GM15510 (cell line): ENCODE measurements at regions not wholly inside any gene's neighbourhood (a gene's known extent, or its start where the extent isn't known, plus 50 kb on each side); places are given as distances from the start of the nearest gene placed in this dataset.

ENCODE experiments used
- POLR2A ChIP-seq: IDR thresholded peaks from 3 replicates; pipeline ENCODE4 v1.6.1; 2011; ENCODE audit warnings: borderline replicate concordance; ENCODE audit not compliant: insufficient read length; ENCODE audit errors: extremely low read depth

- TF ChIP-seq POLR2A, result no peak
Observed at GRCh38 chr3:178010306-178010705, 525.9 kb upstream of the KCNMB2 start.

DNA sequence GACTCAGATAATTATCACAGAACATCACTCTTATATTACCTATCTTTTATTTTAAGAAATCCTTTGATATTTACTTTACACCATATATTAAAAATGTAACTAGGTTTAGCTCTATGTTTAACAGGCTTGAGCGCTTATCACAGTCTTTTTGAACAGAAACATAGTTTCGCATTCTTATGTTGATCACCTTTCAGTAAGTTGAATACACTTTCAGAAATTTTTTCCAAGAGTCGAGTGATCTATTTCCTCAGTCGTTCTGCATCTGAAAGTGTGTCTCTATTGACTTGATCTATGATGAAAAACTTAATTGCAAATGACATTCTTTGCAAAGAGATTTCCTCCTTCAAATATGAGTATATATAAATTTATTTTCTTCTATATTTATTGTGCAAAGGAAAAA lies 516.6 kb upstream of the KCNMB2 start:
- TF ChIP-seq POLR2A, result no peak

- no peak for TF ChIP-seq POLR2A
Observed at GRCh38 chr3:178022599-178022998, 513.6 kb upstream of the KCNMB2 start.

DNA sequence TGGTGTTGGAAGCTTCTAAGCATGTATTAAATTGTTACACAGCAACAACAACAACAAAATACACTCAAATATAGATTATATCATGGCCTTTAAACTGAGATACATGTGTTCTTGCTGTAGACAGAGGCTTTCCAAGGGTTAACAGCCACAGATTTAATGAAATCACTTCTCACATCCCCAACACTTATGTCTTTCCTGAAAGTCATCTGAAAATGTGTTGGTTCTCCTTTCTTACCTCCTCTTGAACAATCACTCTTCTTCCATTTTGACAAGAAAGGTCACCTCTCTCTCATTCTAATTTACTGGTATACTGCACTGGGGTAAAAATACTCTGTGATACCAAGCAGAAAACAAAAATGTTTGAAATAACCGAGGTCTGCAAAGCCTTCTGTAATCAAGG lies 507.3 kb upstream of the KCNMB2 start:
- TF ChIP-seq POLR2A, result no peak

GRCh38 chr3:178036451-178037144 lies 499.6 kb upstream of the KCNMB2 start:
- TF ChIP-seq POLR2A, result no peak

DNA sequence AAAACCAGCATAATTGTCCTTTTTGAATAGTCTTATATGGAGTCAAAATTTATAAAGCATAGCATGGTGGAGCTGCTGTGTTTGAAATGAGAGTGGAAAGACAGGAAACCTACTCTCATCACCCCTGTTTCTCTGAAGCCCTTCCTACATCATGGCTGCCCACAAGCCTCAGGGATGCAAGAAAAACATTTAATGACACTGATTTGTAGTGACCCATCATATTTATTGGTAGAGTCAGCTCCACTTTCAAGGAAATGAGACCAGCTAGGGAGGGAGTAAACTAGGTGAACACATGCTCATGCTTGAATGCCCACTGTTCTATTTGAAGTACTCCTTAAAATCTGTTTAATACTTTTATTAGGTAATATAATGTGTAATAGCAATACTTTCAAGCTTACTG lies 494.3 kb upstream of the KCNMB2 start:
- no peak for TF ChIP-seq POLR2A

GRCh38 chr3:178042376-178042775 lies 493.9 kb upstream of the KCNMB2 start:
- no peak for TF ChIP-seq POLR2A

DNA sequence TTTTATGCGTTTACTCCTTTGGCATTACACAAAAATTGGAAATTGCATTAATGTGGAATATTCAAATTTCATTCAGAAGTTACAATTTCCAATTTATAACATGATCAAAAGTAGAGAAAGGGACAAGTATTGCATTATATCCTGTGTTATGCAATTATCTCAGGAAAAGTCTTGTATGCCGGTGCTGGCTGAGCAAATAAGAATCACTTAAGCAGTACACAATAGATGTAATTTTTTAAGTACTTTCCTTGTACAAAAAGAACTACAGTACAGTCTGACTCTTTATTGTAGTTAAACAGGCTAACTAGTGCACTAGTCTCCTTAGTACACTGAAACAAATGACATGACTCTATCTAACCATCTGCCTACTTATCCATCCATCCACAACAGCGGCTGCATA lies 493.2 kb upstream of the KCNMB2 start:
- TF ChIP-seq POLR2A, result no peak

DNA sequence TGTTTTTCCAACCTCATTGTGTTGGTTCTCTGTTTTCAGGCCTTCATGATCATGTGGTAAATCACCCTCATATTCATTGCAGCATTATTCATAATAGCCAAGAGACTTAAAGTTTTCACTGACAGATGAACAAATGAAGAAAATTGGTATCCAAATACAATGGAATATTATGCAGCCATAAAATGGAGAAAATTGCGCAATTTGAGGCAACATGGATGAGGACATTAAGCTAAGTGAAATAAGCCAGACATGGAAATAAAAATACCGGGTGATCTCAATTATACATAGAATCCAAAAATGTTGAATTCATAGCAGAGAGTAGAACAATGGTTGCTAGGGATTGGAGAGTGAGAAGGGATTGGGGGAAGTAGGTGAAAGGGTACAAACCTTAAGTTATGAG lies 491.9 kb upstream of the KCNMB2 start:
- no peak for TF ChIP-seq POLR2A

DNA sequence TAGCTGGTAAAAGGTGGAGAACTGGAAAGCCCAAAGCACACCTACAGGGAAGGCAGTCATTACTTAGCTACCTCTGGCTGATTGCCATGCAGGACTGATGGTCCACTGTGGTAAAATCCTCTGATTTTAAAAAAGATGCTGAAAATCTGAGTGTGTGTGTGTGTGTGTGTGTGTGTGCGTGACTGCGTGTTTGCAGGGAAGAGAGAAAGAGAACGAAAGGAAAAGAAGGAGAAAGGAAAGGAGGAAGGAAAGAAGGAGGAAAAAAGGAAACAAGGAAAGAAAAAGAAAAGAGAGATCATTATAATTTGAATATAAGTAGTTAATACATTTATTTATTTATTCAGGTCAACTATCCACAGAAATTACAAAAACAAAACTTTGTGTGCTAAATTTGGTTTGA lies 488.7 kb upstream of the KCNMB2 start:
- no peak for TF ChIP-seq POLR2A

GRCh38 chr3:178048768-178049167 lies 487.5 kb upstream of the KCNMB2 start:
- TF ChIP-seq POLR2A, result no peak

GRCh38 chr3:178054471-178054870 lies 481.8 kb upstream of the KCNMB2 start:
- TF ChIP-seq POLR2A, result no peak

DNA sequence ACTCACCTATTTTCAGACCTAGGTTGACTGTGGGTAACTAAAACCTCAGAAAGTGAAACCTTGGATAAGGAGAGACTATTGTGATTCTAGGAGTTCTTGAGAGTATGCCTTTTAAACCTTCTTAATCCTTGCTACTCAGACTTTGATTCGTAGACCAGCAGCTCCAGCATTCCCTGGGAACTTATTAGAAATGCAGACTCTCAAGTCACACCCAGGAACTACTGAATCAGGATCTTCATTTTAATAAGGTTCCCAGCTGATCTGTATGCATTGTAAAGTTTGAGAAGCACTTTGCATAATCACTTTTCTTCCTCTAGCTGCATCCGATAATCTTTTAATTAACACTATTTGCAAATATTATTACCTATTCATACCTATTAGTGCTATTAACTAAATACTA lies 480.3 kb upstream of the KCNMB2 start:
- no peak for TF ChIP-seq POLR2A

GRCh38 chr3:178056868-178057267 lies 479.4 kb upstream of the KCNMB2 start:
- no peak for TF ChIP-seq POLR2A

DNA sequence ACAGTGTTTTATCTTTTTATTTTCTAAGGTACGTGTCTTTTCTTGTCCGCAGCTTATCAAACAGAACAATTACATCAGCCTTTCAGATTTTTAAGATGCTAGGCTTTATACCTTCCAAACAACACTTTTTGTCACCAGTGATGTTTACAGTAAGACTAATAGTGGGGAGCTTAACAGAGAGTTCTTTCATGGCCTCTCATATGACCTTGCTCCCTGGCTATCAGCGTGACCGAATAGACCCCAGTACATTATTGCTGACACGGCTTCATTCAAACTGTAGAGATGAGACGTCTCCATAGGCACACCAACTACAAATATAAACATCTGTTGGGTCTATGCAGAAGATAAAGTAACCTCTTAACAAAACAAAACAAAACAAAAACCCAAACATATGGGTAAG lies 477.6 kb upstream of the KCNMB2 start:
- no peak for TF ChIP-seq POLR2A

GRCh38 chr3:178059119-178059518 lies 477.1 kb upstream of the KCNMB2 start:
- TF ChIP-seq POLR2A, result no peak

DNA sequence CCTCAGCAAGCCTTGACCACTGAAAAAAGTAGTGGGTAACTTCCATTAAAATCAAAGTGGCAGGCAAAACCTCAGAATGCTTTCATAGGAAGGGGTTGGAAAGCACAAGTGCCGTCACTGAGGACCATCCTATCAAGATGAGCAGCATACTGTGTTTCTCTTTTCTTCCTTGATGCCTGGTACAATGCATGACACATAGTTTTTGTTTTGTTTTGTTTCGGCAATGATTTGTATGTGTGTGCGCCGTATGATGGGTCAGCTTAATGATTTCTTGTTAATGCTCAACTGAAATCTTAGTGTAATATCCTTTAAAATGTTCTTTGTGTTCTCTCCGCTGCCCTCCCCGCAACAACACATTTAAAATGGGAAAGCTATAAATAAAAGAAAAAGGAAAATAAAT lies 476.4 kb upstream of the KCNMB2 start:
- TF ChIP-seq POLR2A, result no peak

DNA sequence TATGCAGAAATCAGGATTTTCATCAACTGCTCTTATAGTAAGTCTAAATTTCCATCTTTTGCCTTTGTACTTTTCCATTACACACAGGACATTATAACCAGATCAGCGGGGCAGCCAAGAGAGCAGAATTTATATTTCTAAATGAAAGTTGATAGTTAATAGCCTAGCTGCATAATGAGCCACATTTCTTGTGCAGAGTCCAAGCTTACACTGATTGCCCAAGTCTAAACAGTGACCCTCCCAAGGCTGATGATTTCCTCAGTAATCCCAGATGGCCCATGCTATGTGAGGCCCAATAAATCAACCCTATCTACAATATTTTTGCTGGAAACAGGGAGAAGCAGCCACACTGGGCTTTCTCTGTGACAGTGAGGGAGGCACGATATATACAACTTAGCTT lies 475.8 kb upstream of the KCNMB2 start:
- no peak for TF ChIP-seq POLR2A

DNA sequence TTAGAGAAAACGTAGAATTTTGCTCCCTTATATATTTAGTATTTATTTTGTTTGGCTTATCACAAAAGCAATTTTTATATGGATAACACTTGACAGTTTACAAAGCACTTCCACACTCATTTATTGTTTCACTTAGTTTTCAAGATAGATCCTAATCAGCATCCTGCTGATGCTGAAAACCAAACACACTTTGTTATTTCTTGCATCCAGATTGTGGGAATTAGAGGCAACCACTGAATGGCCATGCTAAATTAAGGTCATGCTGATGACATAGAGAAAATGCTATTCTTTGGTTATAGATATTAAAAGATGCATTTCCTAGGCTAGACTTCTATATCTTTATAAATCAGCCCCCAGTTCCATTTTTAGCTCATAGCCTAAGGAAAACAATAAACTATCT lies 474.1 kb upstream of the KCNMB2 start:
- TF ChIP-seq POLR2A, result no peak
